ENCODE measurements at regions not wholly inside any gene's neighbourhood (a gene's known extent, or its start where the extent isn't known, plus 50 kb on each side); places are given as distances from the start of the nearest gene placed in this dataset.

DNA sequence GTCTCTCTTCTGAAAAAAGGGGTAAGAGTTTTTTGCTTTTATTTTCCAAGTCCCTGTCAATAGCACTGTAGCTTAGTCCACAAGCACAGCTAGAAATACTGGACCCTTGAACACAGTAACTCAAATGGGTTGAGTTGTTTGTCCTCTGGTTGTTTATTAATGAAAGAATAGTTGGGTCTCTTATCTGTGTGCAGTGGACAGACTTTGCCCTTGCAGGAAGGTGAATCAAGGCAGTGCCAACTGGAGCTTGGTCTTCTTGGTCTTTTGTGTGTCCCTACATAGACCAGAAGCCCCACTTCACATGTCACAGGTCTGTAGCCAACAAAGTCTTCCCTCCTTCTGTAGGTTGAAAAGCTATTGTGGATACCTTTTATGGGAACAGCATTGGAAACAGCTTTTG, 322.0 kb downstream of the AACS start:
- TF ChIP-seq, protein P1, sequence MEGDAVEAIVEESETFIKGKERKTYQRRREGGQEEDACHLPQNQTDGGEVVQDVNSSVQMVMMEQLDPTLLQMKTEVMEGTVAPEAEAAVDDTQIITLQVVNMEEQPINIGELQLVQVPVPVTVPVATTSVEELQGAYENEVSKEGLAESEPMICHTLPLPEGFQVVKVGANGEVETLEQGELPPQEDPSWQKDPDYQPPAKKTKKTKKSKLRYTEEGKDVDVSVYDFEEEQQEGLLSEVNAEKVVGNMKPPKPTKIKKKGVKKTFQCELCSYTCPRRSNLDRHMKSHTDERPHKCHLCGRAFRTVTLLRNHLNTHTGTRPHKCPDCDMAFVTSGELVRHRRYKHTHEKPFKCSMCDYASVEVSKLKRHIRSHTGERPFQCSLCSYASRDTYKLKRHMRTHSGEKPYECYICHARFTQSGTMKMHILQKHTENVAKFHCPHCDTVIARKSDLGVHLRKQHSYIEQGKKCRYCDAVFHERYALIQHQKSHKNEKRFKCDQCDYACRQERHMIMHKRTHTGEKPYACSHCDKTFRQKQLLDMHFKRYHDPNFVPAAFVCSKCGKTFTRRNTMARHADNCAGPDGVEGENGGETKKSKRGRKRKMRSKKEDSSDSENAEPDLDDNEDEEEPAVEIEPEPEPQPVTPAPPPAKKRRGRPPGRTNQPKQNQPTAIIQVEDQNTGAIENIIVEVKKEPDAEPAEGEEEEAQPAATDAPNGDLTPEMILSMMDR (IDR thresholded peaks at IDR 0.05; ENCODE audit: insufficient read depth, low read length, poor library complexity, severe bottlenecking): no peak
- TF ChIP-seq EZH2phosphoT487 (conservative IDR thresholded peaks at IDR 0.05; ENCODE audit: low read length): no peak
